ENCODE measurements at regions not wholly inside any gene's neighbourhood (a gene's known extent, or its start where the extent isn't known, plus 50 kb on each side); places are given as distances from the start of the nearest gene placed in this dataset.

- H3K79me2 ChIP-seq: no peaks in the 10 kb centered on the region
- no peak overlapping the region for H3K9ac ChIP-seq
- TF ChIP-seq CTCF (IDR thresholded peaks at IDR 0.05): no peak
- no peak overlapping the region for H3K4me2 ChIP-seq (ENCODE audit: low read length)
- H3K27ac ChIP-seq: no peak overlapping the region
- H3K36me3 ChIP-seq (ENCODE audit: control insufficient read depth, insufficient read depth, low read length): no peaks in the 10 kb centered on the region
- H3K4me1 ChIP-seq: no peaks in the 10 kb centered on the region
- H3K27me3 ChIP-seq (ENCODE audit: control insufficient read depth, insufficient read depth, low read length): no peaks in the 10 kb centered on the region
- no peak overlapping the region for H2AFZ ChIP-seq
- H3K4me3 ChIP-seq (ENCODE audit: low read depth, low read length): no peak overlapping the region
- no peaks in the 10 kb centered on the region for H3K9me3 ChIP-seq (ENCODE audit: control insufficient read depth, low read length)
Measured at GRCh38 chr12:16669756-16670155, 63.8 kb upstream of the LMO3 start.

GRCh38 chr12:16668198-16668597 lies 62.2 kb upstream of the LMO3 start:
- Histone ChIP-seq H3K27me3 (ENCODE audit: control insufficient read depth, insufficient read depth, low read length) (no peaks in the 10 kb centered on the region), H3K4me3 (ENCODE audit: low read depth, low read length) (no peak overlapping the region), H3K27ac (no peak overlapping the region), H2AFZ (no peak overlapping the region), H3K4me2 (ENCODE audit: low read length) (no peak overlapping the region), H3K36me3 (ENCODE audit: control insufficient read depth, insufficient read depth, low read length) (no peaks in the 10 kb centered on the region), H3K9ac (no peak overlapping the region), H3K79me2 (no peaks in the 10 kb centered on the region), H3K9me3 (ENCODE audit: control insufficient read depth, low read length) (no peaks in the 10 kb centered on the region), H3K4me1 (no peaks in the 10 kb centered on the region)
- no peak for TF ChIP-seq CTCF (IDR thresholded peaks at IDR 0.05)

GRCh38 chr12:16658699-16659098 lies 52.7 kb upstream of the LMO3 start:
- H3K36me3 ChIP-seq (ENCODE audit: control insufficient read depth, insufficient read depth, low read length): no peaks in the 10 kb centered on the region
- H3K4me1 ChIP-seq: no peaks in the 10 kb centered on the region
- no peak for TF ChIP-seq CTCF (IDR thresholded peaks at IDR 0.05)
- no peaks in the 10 kb centered on the region for H3K9me3 ChIP-seq (ENCODE audit: control insufficient read depth, low read length)
- H3K79me2 ChIP-seq: no peaks in the 10 kb centered on the region
- H3K4me3 ChIP-seq (ENCODE audit: low read depth, low read length): no peak overlapping the region
- H3K9ac ChIP-seq: no peak overlapping the region
- H3K4me2 ChIP-seq (ENCODE audit: low read length): no peak overlapping the region
- H3K27ac ChIP-seq: no peak overlapping the region
- H2AFZ ChIP-seq: no peak overlapping the region
- H3K27me3 ChIP-seq (ENCODE audit: control insufficient read depth, insufficient read depth, low read length): no peaks in the 10 kb centered on the region

All from parathyroid adenoma (tissue), 2 donors.